ENCODE measurements at regions not wholly inside any gene's neighbourhood (a gene's known extent, or its start where the extent isn't known, plus 50 kb on each side); places are given as distances from the start of the nearest gene placed in this dataset.

- TF ChIP-seq ZNF518A (tag by site-specific recombination; conservative IDR thresholded peaks at IDR 0.05; ENCODE audit: low read depth) (peak; percentile 62), ZNF596 (tag by site-specific recombination; IDR thresholded peaks at IDR 0.05) (no peak), ZNF639 (tag by site-specific recombination; IDR thresholded peaks at IDR 0.05) (no peak), ZNF311 (tag by site-specific recombination; IDR thresholded peaks at IDR 0.05; ENCODE audit: borderline replicate concordance) (no peak), ZNF24 (tag by site-specific recombination; IDR thresholded peaks at IDR 0.05) (no peak), ZSCAN23 (tag by site-specific recombination; IDR thresholded peaks at IDR 0.05) (no peak), SALL2 (tag by site-specific recombination; IDR thresholded peaks at IDR 0.05; ENCODE audit: borderline replicate concordance) (no peak), ZNF654 (tag by site-specific recombination; IDR thresholded peaks at IDR 0.05; ENCODE audit: low read depth) (no peak), ZNF529 (tag by site-specific recombination; IDR thresholded peaks at IDR 0.05; ENCODE audit: insufficient replicate concordance) (no peak), FEZF1 (tag by site-specific recombination; IDR thresholded peaks at IDR 0.05) (no peak), INSM2 (tag by site-specific recombination; IDR thresholded peaks at IDR 0.05) (0 out of 2 replicates have a peak, but pooled peaks have one; percentile 12), ZNF302 (tag by site-specific recombination; IDR thresholded peaks at IDR 0.05; ENCODE audit: low read depth) (no peak), IKZF3 (tag by site-specific recombination; IDR thresholded peaks at IDR 0.05) (peak; percentile 63), ZNF398 (tag by site-specific recombination; IDR thresholded peaks at IDR 0.05) (no peak), ZNF830 (tag by site-specific recombination; IDR thresholded peaks at IDR 0.05; ENCODE audit: low read depth) (no peak), ZBTB1 (tag by site-specific recombination; IDR thresholded peaks at IDR 0.05) (no peak), ZSCAN5A (tag by site-specific recombination; IDR thresholded peaks at IDR 0.05) (no peak), TRIM28 (IDR thresholded peaks at IDR 0.05; ENCODE audit: borderline replicate concordance, low read length) (peak; percentile 28; the same call in 1 of the 2 replicates), ZNF626 (tag by site-specific recombination; IDR thresholded peaks at IDR 0.05) (no peak), ZNF629 (tag by site-specific recombination; IDR thresholded peaks at IDR 0.05) (peak; percentile 44; the same call in 1 of the 2 replicates), PRDM2 (tag by site-specific recombination; IDR thresholded peaks at IDR 0.05; ENCODE audit: borderline replicate concordance) (no peak)
Observed at GRCh38 chr10:65570143-65571010, 1355.5 kb upstream of the LRRTM3 start (continued).
